GM18951 (cell line): ENCODE measurements at regions not wholly inside any gene's neighbourhood (a gene's known extent, or its start where the extent isn't known, plus 50 kb on each side); places are given as distances from the start of the nearest gene placed in this dataset.
"Not testable (repeated sequence)": the region's sequence is repeated elsewhere in the genome, so short reads cannot be mapped to it uniquely, and the experiment has no call there.

Experiments
- POLR2A ChIP-seq: IDR thresholded peaks from 4 replicates; pipeline ENCODE4 v1.6.1; 2011; ENCODE audit warnings: mild to moderate bottlenecking; ENCODE audit not compliant: insufficient read length, insufficient read depth; ENCODE audit errors: extremely low read depth
- in situ Hi-C: fragments of 300-500 bp; cut with MboI; formaldehyde crosslinking; loops from one replicate; pipeline ENCODE4 v1.12.0; 2022; ENCODE audit warnings: low sequenced_read_pairs, mixed read lengths, inconsistent platforms; ENCODE audit not compliant: unreplicated experiment

- TF ChIP-seq POLR2A, result no peak
Observed at GRCh38 chr4:181796502-181796901, 446.7 kb upstream of the TENM3 start.

GRCh38 chr4:181798536-181798935, 444.7 kb upstream of the TENM3 start:
- TF ChIP-seq POLR2A, result no peak
- in situ Hi-C loops, result no loop called here

More at GRCh38 chr4:181796502-181796901, 446.7 kb upstream of the TENM3 start:
- in situ Hi-C loops, result no loop called here

- in situ Hi-C loops, result no loop called here
Observed at GRCh38 chr4:181799561-181800069, 443.6 kb upstream of the TENM3 start.

GRCh38 chr4:181802207-181802606, 441.0 kb upstream of the TENM3 start:
- in situ Hi-C loops, result no loop called here

More at GRCh38 chr4:181799561-181800069, 443.6 kb upstream of the TENM3 start:
- TF ChIP-seq POLR2A, result no peak

GRCh38 chr4:181807771-181808170, 435.4 kb upstream of the TENM3 start:
- no peak for TF ChIP-seq POLR2A

More at GRCh38 chr4:181802207-181802606, 441.0 kb upstream of the TENM3 start:
- no peak for TF ChIP-seq POLR2A

GRCh38 chr4:181810711-181811110, 432.5 kb upstream of the TENM3 start:
- no peak for TF ChIP-seq POLR2A
- in situ Hi-C loops, result no loop called here

More at GRCh38 chr4:181807771-181808170, 435.4 kb upstream of the TENM3 start:
- in situ Hi-C loops, result no loop called here

- in situ Hi-C loops, result not testable (repeated sequence)
Observed at GRCh38 chr4:181811550-181811949, 431.7 kb upstream of the TENM3 start.

- in situ Hi-C loops, result no loop called here
Observed at GRCh38 chr4:181819946-181820345, 423.3 kb upstream of the TENM3 start.

GRCh38 chr4:181820553-181820952, 422.6 kb upstream of the TENM3 start:
- in situ Hi-C loops, result no loop called here

More at GRCh38 chr4:181819946-181820345, 423.3 kb upstream of the TENM3 start:
- TF ChIP-seq POLR2A, result no peak

GRCh38 chr4:181821039-181822004, 421.9 kb upstream of the TENM3 start:
- TF ChIP-seq POLR2A, result no peak
- in situ Hi-C loops, result no loop called here

More at GRCh38 chr4:181820553-181820952, 422.6 kb upstream of the TENM3 start:
- TF ChIP-seq POLR2A, result no peak

- in situ Hi-C loops, result no loop called here
- no peak for TF ChIP-seq POLR2A
Observed at GRCh38 chr4:181822005-181822375, 421.2 kb upstream of the TENM3 start.

GRCh38 chr4:181823183-181823582, 420.0 kb upstream of the TENM3 start:
- TF ChIP-seq POLR2A, result no peak
- in situ Hi-C loops, result no loop called here

GRCh38 chr4:181823645-181824044, 419.6 kb upstream of the TENM3 start:
- in situ Hi-C loops, result no loop called here
- TF ChIP-seq POLR2A, result no peak

GRCh38 chr4:181825564-181825963, 417.6 kb upstream of the TENM3 start:
- in situ Hi-C loops, result no loop called here
- no peak for TF ChIP-seq POLR2A
